CD4-positive, alpha-beta T cell treated with Interleukin-4 for 4 hours (primary cell): ENCODE measurements at regions not wholly inside any gene's neighbourhood (a gene's known extent, or its start where the extent isn't known, plus 50 kb on each side); places are given as distances from the start of the nearest gene placed in this dataset.
A peak's percentile ranks its signal among the peaks of the same experiment; 100 is the strongest.
"Not testable (repeated sequence)": the region's sequence is repeated elsewhere in the genome, so short reads cannot be mapped to it uniquely, and the experiment has no call there.

ENCODE experiments used
- DNase-seq: peaks from one replicate; pipeline ENCODE4 v3.0.0-alpha.2; 2020

DNA sequence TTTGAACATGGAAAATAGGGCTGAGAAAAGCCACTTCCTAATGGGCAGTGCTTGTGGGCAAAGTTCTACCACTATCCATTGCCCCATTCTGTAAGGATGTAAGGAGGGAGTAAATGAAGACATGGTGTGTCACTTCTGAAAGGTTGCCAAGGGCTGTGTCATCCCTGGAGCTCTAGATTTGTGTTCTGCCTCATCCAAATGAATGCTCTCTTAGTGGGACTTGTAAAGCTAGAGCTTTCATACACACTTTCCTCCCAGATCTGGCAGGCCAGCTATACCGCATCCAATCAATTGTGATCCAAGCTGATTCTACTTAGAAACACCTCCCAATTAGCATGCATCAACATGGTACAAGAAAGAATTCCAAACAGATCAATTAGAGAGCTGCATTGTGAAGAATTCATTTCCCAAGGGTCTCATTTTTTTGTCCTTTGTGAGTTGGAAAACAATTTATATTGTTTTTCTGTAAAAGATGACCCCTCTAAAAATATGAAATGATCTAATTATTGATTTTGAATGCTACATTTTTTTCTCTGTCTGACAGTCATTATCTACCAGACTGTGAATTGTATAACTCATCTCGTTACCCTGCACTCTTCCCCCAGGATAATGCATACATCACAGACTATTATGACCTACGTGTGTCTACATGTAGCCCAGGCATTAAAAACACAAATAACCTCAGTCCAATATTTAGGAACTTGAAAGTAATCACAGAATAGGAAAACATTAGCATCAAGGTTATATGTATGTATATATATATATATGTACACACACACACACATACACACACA is 117.1 kb upstream of the DUSP10 start:
- DNase-seq: no peak

DNA sequence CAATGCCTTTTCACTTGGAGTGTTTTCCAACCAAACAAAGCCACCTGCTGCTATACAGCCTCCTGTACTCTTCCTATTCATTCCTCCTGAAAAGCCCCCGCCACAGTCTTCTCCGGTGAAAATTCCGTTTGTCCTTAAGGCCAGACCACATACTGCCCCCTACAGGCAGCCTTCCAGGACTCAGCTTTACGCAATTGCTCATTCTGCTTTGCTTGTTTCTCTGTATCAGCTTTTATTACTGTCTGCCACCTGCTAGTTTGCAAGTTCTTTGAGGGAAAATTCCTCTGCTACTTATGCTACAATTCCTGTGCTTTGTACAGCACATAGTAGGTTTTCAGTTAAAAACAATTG is 115.2 kb upstream of the DUSP10 start:
- not testable (repeated sequence) for DNase-seq

DNA sequence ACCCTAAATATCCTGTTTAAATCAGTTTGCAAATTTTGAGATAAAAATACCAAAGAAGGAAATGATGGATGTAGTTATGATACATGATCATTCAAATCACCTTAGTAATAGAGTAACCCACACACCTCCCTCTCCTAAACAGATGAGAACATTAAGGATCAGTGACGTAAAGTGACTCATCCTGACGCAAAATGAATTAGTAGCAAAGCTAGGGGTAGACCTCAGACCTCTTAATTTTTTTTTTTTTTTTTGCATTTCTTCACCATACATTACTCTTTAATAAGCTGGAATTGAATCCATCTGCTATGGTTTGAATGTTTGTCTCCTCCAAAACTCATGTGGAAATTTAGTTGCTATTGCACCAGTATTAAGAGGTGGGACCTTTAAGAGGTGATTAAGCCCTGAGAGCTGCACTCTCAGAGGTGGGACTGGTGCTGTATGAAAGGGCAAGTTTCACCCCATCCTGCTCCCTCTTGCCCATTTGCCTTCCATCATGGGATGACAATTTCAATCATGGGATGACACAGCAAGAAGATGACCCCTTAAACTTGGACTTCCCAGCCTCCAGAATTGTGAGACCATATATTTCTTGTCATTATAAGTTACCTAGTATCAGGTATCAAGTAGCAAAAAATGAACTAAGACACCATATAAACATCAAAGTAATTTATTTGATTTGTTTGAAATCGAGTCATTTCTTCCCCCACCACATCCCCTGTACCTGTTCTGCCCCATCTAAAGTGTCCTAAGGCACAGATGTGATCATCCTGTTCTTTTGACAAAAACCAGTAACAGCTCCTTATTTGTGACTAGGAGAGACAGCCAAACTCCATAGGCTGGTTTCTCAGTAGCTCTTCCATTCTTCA is 114.6 kb upstream of the DUSP10 start:
- no peak for DNase-seq

DNA sequence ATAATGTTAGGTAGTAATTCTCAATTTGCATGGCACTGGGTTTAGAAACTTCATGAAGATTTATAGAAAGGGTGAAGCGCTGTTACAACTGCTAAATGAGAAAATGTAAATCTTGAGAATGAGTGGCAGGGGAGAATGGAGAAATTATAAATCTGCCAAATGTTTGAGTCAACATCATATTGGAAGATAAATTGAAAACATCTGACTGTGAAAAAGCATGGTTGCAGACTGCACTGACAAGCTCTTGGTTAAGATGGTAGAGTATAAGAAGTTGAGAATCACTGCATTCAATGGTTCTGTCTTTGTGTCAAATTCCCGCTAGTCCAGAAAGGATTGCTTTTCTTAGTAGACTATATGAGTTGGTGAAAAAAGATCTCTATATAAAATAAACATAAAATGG is 113.3 kb upstream of the DUSP10 start:
- no peak for DNase-seq

DNA sequence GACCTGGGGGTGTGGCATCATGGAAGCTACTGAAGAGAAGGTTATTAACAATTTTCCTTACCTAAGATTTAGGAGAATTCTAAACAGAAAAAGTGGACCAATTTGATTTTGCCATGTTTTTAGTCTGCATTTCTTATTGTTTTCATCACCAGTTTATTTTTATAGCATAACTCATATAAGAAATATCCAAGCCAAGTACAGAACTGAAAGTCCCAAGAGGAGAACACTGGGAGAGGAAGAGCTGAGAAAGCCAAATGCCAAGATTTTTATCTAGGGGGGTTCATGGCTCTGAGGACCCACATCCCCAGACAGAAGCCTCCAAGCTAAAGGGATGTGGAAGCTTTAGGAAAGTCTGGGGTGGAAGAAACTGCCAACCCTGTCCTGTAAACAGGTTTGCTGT is 109.4 kb upstream of the DUSP10 start:
- DNase-seq: no peak

DNA sequence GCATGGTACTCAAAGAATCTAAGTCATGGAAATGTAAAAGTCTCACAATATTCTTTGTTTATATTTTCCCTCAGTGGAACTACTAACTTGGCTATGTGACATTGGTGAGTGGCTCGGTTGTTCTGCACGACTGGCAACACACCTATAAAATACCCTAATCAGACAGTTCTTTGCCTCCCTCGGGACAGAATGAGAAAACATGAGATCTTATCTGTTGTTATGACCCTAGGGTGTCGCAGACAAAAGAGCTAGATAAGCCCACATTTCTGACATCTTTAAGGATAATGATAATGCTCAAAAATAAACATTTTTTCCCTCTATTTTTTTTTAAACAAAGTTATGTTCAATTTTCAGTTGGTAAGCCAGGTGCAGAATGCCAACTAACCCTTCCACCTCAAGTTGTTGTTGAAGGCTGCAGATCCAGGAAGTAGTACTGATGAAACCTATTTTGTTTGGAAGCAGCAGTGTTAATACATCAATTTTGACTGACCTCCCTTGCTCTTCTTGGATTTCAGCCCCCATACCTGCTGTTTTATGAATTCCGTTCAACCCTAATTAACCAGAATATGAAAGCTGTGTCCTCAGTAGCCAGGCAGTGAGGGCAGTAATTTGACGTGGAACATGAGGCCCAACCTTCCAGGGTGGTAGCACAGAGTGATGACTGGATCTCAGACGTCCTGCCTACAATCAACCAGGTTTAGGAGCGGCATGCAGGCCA is 108.7 kb upstream of the DUSP10 start:
- no peak for DNase-seq

DNA sequence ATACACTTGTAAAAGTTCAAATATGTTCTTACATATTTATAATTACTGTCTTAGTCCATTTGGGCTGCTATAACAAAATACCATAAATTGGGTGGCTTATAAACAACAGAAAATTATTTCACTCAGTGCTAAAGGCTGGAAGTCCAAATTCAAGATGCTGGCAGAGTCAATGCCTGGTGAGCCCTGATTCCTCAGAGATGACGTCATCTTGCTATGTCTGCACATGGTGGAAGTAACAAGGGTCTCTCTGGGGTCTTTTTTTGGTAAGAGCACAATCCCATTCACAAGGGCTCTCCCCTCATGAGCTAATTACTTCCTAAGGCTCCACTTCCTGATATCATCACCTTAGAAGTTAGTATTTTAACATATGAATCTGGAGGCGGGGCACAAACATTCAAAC is 108.0 kb upstream of the DUSP10 start:
- DNase-seq: no peak

DNA sequence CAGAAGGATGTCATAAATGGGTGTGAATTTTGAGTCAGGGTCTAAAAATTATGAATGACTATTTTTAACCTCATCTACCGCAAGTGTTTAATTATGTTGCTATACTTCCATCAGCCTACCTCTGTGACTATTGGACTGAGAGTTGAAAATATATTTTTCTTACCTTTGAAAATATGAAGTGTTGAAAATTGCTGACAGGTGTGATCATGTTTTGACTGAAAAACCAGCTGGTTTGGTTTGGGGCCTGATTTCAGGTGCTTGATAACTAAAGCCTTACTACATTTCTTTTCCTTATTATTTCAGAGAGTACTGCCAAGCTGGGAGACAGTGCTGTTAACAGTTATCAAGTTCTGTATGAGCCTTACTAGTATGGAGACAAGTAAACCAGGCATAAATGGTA is 107.2 kb upstream of the DUSP10 start:
- no peak for DNase-seq

DNA sequence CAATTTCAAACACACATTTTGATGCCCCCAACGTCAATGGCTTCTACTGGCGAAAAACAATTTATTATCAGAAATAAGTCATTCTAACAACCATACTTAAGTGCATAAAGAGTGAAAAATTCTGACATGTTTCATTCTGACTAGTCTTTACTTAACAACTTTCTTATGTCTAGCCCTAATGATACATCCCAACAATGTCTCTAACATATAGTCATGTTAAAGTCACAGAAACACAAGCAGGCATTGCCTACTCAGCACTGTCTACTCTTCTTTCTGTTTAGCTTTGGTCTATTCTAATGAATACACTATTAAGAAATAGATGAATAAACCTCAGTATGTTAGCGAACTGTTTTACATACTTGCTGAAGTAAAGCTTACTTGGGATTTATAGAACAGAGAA is 105.8 kb upstream of the DUSP10 start:
- DNase-seq: no peak

DNA sequence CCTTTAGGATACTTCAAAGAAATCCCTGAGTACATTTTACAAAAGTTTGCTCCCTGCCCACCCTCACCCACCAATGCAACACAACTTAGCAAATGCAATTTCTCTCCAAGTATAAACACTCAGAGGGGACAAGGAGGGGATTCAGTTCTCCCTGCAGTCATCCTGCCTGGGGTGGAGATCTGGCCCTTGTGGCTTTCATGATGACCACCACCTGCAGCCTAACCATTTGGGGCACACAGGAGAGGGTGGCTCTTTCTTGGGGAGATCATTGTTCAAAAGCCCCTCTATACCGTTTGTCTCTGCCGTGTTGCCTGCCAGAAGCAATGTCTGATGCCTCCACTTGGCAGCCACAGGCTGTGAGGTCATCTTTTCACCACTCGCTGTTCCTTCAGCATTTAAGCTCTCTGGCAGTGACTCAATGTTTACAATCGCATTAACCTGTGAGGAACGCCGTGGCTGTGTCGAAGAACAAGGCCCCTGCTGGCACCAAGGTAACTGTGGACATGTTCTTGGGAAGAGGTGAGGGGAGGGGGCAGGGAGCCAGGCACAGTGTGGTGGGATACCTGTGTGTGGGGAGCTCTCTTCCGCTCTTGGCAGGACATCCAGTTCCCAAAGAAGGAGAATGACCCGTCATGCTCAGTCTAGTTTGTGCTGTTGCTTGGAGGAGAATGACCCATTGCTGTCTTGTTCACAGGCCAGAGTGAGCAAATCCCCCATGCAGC is 103.9 kb upstream of the DUSP10 start:
- DNase-seq: no peak

DNA sequence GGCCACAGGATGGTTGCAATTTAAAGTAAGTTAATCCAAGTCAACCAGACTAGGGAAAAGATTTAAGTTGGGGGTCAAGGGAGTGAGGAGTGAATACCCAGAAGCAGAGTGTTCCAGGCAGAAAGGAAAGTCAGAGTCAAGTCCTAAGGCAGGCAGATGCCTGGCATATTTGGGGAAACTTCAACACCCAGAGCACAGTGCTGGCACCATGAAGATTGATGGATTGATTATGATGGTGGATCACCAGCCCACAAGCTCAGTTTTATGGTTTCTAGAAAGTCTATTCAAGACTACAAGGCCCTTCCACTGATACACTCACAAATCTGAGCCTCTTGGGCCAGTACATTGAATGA is 100.1 kb upstream of the DUSP10 start:
- DNase-seq: no peak

DNA sequence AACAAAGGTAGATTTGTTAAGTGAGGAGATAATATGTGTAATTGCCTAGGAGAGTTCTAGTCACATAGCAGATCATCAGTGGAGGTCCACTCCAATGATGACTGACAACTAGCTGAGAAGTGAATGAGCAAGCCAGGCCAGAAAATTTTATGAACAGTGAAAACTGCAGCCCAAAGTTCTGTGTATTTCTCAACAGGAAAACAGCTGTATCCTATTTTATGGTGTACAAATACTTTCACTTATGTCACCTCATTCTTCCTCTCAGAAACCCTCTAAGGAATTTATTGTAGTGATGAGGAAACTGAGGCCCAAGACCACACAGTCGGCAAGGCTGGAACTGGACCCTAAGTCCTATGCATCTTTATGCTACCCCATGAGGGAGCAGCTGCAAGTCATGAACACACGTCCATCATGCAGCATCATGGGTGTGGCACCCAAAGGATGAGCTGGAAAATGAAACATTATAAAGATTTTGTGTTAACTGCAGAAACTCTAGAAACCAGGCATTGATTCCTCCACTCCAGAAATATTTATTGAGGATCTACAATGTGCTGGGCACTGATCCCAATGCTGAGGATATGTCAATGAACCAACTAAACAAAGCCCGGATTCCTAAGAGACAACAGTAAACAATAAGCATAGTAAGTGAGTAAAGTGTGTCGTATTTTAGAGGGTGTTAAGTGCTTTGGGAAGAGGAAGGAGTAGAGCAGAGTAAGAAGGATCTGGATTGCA is 99.5 kb upstream of the DUSP10 start:
- DNase-seq: no peak

DNA sequence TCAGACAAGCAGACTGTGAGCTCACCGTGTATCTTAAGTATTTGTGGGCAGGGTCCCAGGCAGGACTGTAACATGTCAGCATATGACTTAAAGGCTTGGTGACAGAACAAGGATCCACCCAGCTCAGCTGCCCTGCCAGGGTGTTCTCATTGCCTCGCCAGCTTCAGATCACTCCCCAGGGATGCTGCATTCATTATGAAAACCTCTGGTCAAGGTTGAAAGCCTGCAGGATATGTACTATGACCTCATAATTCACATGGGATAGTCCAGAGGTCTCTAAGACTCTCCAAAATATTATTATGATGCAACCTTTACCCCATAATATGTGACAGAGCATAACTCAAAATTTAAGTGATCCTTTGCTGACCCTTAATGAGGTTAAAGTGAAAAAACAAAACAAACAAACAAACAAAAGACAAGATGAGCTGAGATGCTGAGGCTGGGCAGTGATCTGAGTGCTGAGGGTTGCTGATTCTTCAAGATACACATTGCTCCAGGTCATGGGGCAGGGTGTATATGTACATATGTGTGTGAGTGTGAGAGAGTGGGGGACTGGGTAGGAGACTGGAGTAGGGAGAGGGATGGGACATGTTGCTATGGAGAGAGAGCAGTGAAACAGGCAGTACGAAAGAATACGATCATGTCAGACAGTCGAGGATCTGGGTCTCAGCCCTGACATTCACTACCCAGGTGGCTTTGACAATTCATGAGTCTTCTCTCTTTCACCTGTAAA is 98.8 kb upstream of the DUSP10 start:
- DNase-seq: no peak

DNA sequence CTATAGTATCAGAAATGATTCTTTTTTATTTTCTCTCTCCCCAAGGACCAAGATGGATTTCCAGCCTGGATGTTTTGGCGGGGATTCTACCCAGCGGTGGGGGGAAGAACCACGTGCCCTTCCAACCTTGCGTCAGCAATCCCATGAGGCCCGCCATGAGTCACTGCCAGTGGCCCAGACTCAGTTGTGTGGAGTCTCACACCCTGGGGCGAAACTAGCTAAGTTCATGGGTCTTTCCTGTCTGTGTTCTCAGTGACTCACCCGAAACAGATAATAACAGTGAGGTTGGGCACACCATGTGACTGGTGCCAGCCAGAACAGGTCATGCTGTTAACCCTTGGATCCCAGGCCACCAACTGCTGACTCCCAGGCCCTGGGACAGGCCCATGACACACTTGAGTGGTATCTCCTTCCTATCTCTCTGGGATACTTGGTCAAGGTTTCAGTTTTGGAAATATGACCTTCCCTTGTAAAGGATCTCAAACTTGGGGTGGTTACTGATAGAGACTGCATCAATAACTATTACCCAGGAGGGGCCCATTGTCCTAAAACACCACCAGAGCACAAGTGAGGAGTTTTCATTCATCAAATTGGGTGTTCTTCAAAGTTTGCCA is 98.0 kb upstream of the DUSP10 start:
- DNase-seq: peak; percentile 90

DNA sequence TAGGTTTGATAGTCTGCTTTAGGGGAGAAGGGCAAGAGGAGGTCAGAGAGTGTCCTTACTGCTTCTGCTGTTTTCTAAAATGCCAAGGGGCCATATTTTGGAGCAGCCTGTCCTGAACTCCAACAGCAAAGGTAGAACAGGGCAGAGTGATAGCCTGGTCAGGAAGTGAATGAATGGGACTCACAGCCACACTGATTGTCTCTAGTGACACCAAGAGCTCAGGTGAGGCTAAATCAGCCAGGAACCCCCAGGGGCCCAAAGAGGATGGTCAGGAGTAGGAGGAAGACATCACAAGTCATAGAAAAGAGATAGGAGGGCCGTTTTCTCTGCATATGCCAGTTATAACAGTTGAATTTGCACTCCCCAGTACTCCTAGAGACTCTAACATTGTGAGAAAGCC is 97.4 kb upstream of the DUSP10 start:
- DNase-seq: no peak

DNA sequence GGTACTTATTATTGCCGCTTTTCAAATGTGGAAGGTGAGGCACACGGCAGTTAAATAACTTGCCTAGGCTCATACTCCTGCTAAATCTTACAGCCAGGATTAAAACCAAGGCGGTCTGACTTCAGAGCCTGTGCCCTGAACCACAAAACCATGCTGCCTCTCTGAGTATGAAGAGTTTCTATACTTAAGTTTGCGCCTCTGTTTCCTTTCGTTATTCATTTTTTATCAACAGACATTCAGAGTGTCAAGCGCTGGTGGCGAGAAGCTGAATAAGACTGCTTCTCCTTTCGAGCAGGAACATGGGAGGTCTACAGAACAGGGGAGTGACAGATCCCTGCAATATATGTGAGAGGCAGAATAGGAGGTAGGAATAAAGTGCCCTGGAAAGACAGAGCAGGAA is 96.0 kb upstream of the DUSP10 start:
- DNase-seq: peak; percentile 38

DNA sequence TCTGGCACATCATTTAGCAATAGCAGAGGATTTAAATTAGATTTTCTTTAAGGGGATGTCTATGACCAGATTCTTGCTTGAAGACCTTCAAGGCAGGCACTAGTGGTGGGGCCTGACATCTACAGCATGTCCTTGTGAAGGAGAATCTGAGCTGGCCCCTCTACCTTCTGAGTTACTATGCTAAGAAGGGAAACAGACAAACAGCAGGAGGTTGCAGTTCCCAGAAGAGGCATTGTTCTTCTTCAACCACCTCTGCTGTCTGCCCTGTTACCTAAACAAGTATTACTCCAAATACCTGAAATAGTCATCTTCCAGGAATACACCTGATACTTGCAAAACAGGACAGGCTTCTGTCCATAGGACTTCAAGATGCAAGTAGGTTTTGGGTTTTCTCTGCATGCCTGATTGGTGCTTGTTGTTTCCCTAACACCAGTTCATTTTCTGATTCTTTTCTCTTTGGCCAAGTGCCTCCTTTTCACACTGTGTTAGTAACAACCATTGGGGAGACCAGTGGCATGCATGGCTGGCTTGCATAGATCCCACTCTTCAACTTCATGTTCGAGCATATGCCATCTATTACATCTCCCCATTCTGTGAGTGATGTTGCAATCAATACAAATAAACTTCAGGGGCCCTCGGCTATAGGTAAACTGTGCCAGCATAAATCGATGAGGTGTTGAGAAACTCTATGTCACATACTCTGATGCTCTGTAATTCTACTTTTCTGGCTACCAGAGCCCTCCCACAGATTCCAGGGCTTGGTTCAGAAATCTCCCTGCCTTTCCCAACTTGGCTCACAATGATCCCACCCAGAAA is 93.0 kb upstream of the DUSP10 start:
- DNase-seq: no peak

DNA sequence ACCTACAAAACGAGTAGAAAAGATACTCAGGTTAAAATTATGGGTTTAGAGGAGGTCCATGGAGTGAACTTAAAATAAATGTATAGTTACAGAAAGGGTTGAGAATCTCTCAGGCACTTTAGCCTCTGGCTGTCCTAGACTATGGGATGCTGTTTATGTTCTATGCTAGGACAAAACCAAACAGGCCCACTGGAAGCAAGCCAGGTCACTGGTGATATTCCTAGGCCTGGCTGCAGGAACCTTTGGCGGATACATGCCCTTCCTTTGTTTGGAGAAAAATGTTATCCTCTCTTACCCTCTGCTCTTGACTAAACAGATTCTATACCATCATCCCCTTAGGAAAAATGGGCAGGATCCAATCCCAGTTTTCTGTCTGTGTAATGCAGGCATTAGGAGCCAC is 90.7 kb upstream of the DUSP10 start:
- no peak for DNase-seq

DNA sequence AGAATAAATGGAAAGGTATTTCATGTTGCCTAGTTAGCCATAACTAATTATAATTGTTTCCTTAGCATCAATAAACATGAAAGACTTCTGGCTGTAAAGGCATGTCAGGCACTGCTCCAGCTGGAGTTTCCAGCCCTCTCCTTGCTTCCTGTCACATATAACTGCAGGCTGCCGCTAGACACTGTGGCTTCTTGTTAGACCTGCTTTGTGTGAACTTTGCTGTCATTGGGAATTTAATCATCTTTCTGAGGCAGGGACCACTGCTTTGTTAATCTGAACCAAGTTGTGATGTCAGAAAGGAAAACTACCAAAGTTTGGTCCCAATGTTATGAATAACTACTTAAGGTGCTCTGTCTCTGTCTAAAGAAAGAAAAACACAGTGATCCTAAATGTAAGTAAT is 90.3 kb upstream of the DUSP10 start:
- no peak for DNase-seq

DNA sequence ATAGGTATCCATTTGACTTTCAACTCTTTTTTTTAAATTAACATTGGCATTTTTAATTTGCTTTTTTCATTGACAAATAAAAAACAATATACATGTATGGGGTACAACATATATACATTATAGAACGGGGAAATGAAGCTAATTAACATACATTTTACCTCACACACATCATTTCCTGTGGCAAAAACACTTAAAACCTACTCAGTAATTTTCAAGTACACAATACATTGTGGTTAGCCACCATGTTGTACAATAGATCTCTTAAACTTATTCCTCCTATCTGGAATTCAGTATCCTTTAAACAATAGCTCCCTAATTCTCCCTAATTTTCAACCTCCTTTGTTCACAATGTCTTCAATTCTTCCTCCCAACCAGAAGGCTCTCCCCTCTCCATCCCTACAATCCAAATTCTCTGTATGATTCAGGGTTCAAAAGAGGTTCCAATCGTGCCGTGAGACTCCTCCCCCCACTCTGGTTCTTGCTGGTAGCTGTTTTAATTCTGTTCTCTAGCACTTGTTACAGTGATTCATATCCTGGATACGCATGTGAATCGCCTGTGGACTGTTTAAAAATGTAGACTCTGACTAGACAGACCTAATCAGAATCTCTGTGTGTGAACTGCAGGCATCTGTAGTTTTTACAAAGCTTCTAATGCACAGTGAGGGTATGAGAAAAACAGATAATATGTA is 87.6 kb upstream of the DUSP10 start:
- DNase-seq: peak; percentile 82
